Body of pancreas (tissue), 4 donors: ENCODE measurements at regions not wholly inside any gene's neighbourhood (a gene's known extent, or its start where the extent isn't known, plus 50 kb on each side); places are given as distances from the start of the nearest gene placed in this dataset.
A peak's percentile ranks its signal among the peaks of the same experiment; 100 is the strongest.

ENCODE experiments used
- ATAC-seq: fragments of 150-250 bp; one replicate; pipeline ENCODE4 v1.9.1; 2016
- DNase-seq, 4 donors: peaks; one replicate each; pipeline ENCODE4 v3.0.0-alpha.2; 2019
- H3K27ac ChIP-seq, 4 donors: fragments of 200-600 bp; sonication (generic); 1 replicate in 3 of 4; 2 replicates in 1 of 4; pipeline versions ENCODE4 v1.5.1 to v1.6.1; 2016 to 2019; ENCODE audit warnings: mild to moderate bottlenecking in 1 of 4, mixed read lengths in 1 of 4, moderate library complexity in 1 of 4
- H3K27me3 ChIP-seq, 2 donors: fragments of 200-600 bp; sonication (generic); one replicate each; pipeline ENCODE4 v1.6.0; 2016; ENCODE audit warnings: mild to moderate bottlenecking in 1 of 2
- H3K36me3 ChIP-seq, 2 donors: fragments of 200-600 bp; sonication (generic); replicated peaks in 1 of 2; 2 replicates each; pipeline ENCODE4 v1.5.1; 2016; ENCODE audit warnings: low read depth in 2 of 2; ENCODE audit not compliant: insufficient read depth in 1 of 2
- H3K4me1 ChIP-seq: fragments of 200-600 bp; sonication (generic); one replicate; pipeline ENCODE4 v1.6.0; 2016
- H3K4me3 ChIP-seq, 2 donors: fragments of 200-600 bp; sonication (generic); 1 replicate in 1 of 2; 2 replicates in 1 of 2; pipeline ENCODE4 v1.5.1; 2016 to 2019
- H3K9me3 ChIP-seq, 3 donors: fragments of 200-600 bp; sonication (generic); 1 replicate in 2 of 3; 2 replicates in 1 of 3; pipeline ENCODE4 v1.5.1; 2016
- POLR2A ChIP-seq, 3 donors: fragments of 450-650 bp; IDR thresholded peaks; one replicate each; pipeline ENCODE4 v1.6.1; 2016; ENCODE audit warnings: antibody characterized with exemption in 3 of 3, mild to moderate bottlenecking in 2 of 3
- WGBS, 2 donors: methylation state at CpG; one replicate each; pipeline ENCODE4 v1.1.5; 2017; 5-methylcytosine and 5-hydroxymethylcytosine counted together
- intact Hi-C: fragments of 100-400 bp; cut with DNase I; formaldehyde crosslinking; loops from one replicate; pipeline ENCODE4 v1.15.1; 2023
- TF ChIP-seq, protein P1 (sequence below), 7 experiments: fragments of 450-650 bp in 4 of 7; fragments of 200-600 bp in 3 of 7; sonication (generic) in 3 of 7; IDR thresholded peaks; one replicate each; pipeline ENCODE4 v1.5.1; 2016 to 2019; ENCODE audit warnings: antibody characterized with exemption in 7 of 7

DNA sequence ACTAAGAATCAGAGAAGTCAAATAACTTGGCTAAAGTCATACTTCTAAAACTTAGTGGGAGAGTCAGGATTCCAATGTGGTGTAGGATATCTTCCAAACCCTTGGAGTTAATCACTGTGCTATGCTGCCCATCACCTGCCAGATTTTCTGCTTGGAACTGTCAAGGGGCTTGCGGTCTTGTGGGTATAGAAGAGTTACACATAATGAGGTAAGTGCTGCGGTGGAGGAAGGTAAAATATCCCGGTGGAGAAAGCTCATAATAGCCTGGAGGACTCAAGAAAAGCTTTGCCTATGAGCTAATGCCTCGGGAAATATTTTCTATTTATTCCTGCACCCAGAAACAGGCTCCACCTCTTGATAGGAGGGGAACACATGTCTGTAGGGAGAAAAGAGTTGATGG is 195.6 kb downstream of the UTP18 start:
- ATAC-seq (no peak), DNase-seq (no peak)
- Histone ChIP-seq H3K36me3 (no peaks in the 10 kb centered on the region), H3K27ac (no peak overlapping the region), H3K4me1 (no peaks in the 10 kb centered on the region), H3K27me3 (no peaks in the 10 kb centered on the region), H3K9me3 (no peaks in the 10 kb centered on the region), H3K4me3 (no peak overlapping the region)
- no peak for TF ChIP-seq POLR2A (IDR thresholded peaks at IDR 0.05)
- TF ChIP-seq, protein P1, sequence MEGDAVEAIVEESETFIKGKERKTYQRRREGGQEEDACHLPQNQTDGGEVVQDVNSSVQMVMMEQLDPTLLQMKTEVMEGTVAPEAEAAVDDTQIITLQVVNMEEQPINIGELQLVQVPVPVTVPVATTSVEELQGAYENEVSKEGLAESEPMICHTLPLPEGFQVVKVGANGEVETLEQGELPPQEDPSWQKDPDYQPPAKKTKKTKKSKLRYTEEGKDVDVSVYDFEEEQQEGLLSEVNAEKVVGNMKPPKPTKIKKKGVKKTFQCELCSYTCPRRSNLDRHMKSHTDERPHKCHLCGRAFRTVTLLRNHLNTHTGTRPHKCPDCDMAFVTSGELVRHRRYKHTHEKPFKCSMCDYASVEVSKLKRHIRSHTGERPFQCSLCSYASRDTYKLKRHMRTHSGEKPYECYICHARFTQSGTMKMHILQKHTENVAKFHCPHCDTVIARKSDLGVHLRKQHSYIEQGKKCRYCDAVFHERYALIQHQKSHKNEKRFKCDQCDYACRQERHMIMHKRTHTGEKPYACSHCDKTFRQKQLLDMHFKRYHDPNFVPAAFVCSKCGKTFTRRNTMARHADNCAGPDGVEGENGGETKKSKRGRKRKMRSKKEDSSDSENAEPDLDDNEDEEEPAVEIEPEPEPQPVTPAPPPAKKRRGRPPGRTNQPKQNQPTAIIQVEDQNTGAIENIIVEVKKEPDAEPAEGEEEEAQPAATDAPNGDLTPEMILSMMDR (IDR thresholded peaks at IDR 0.05) = no peak
- intact Hi-C loops = no loop called here
- WGBS, 2 donors = 87 to 88% methylated on average over 4 of the region's 4 CpGs

DNA sequence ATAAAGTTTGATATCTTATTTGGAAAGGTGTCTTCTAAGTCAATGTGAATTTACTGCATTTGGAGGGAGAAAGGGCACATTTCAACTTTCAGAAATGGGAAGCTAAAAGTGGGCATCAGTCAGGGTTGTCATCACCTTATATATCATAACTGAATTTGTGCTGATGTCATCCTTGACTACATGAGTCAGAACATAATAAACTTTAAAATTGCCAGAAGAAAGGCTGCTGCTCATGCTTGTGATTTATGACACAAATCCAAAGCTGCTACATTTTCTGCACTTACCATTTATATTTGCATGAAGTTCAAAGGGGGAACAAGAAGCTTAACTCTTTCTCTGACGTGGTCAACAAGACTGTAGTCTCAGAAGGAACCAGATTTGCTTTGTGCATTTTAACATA is 196.6 kb downstream of the UTP18 start:
- WGBS, 2 donors = 39 to 46% methylated on average over 1 of the region's 1 CpG
- no peaks in the 10 kb centered on the region for H3K36me3 ChIP-seq
- intact Hi-C loops = no loop called here
- no peaks in the 10 kb centered on the region for H3K27me3 ChIP-seq
- H3K4me3 ChIP-seq = no peak overlapping the region
- H3K9me3 ChIP-seq = no peaks in the 10 kb centered on the region
- ATAC-seq (no peak), DNase-seq (no peak)
- no peak overlapping the region for H3K27ac ChIP-seq
- no peaks in the 10 kb centered on the region for H3K4me1 ChIP-seq
- TF ChIP-seq POLR2A (IDR thresholded peaks at IDR 0.05) = no peak
- TF ChIP-seq, protein P1 (IDR thresholded peaks at IDR 0.05) = no peak

DNA sequence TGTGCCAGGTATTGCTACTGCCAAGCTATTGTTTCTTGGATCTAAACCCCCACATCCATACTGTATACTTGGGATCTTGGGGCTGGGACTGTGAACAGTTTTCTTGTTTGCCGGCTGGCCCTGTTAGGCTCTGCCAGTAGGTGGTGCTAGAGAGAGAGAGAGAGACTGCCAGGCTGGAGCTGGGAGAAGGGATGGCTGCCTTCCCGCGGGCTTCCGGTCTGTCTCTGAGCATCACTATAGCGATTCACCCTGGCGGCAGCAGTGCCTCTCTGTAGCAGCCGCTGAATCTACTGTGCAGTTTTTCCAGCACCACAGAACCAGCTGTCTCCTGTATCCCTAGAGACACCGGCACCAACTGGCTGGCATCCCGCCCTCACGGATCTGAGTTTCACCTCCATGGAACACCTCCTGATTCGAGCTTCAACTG is 201.2 kb downstream of the UTP18 start:
- TF ChIP-seq, protein P1 (IDR thresholded peaks at IDR 0.05) = peak; percentile 57 to 77 (median 65)
- no peak for TF ChIP-seq POLR2A (IDR thresholded peaks at IDR 0.05)
- DNase-seq (peak; percentile 62 to 65 (median 64)), ATAC-seq (peak; percentile 55)
- Histone ChIP-seq H3K9me3 (no peaks in the 10 kb centered on the region), H3K4me1 (no peaks in the 10 kb centered on the region), H3K4me3 (no peak overlapping the region), H3K27ac (no peak overlapping the region), H3K36me3 (no peaks in the 10 kb centered on the region), H3K27me3 (no peaks in the 10 kb centered on the region)
- intact Hi-C loops = no loop called here
- 37 to 63% methylated on average over 6 to 11 of the region's 11 CpGs for WGBS, 2 donors

DNA sequence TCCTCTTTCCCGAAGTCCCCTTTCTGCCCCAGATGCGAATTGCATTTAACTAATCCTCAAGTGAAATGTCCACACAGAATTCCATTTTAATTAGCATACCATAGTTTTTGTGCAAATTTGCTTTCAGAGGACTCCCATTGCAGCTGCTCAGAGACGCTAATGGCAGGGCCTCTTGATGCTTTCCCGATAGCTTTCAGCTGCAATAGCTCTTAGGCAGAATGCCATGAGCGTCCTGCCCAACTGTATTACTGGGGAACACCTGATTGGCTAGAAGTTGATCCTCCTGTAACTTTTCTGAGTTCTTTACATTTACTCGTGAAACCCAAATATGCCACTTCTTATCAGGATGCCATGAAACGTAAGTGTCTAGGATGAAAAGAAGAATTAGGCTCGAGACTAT is 203.0 kb downstream of the UTP18 start:
- ATAC-seq (no peak), DNase-seq (no peak)
- 70 to 71% methylated on average over 8 of the region's 8 CpGs for WGBS, 2 donors
- H3K4me1 ChIP-seq = no peaks in the 10 kb centered on the region
- TF ChIP-seq, protein P1 (IDR thresholded peaks at IDR 0.05) = no peak
- TF ChIP-seq POLR2A (IDR thresholded peaks at IDR 0.05) = no peak
- no peak overlapping the region for H3K27ac ChIP-seq
- no peaks in the 10 kb centered on the region for H3K27me3 ChIP-seq
- intact Hi-C loops = no loop called here
- no peaks in the 10 kb centered on the region for H3K9me3 ChIP-seq
- no peaks in the 10 kb centered on the region for H3K36me3 ChIP-seq
- H3K4me3 ChIP-seq = no peak overlapping the region

DNA sequence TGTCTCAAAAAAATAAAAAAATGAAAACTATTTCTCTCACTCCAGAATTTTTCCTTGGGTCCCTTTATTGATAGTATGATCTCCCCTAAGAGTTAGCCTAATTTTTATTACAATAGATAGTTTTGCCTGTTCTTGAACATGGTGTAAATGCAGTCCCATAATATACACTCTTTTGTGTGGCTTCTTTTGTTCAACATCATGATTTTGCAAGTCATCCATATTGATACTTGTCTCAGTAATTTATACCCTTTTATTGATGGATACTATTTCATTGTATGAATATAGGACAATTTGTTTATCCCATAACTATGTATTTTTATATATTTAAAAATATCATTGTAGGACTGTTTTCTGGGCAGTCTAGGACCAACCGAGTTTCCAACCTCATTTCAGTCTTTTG is 207.0 kb downstream of the UTP18 start:
- intact Hi-C loops = no loop called here
- no peaks in the 10 kb centered on the region for H3K9me3 ChIP-seq
- DNase-seq (no peak), ATAC-seq (no peak)
- no peaks in the 10 kb centered on the region for H3K27me3 ChIP-seq
- H3K36me3 ChIP-seq = no peaks in the 10 kb centered on the region
- no peak overlapping the region for H3K4me3 ChIP-seq
- H3K27ac ChIP-seq = no peak overlapping the region
- TF ChIP-seq POLR2A (IDR thresholded peaks at IDR 0.05) = no peak
- TF ChIP-seq, protein P1 (IDR thresholded peaks at IDR 0.05) = no peak
- WGBS, 2 donors = 41 to 53% methylated on average over 1 of the region's 1 CpG
- H3K4me1 ChIP-seq = no peaks in the 10 kb centered on the region
